H1 (cell line): ENCODE measurements at regions not wholly inside any gene's neighbourhood (a gene's known extent, or its start where the extent isn't known, plus 50 kb on each side); places are given as distances from the start of the nearest gene placed in this dataset.

Source experiments
- CTCF ChIA-PET: fragments of 300-600 bp; sonication (Branson Sonifier 250); formaldehyde crosslinking; loops from one replicate; lab custom pipeline; 2021; ENCODE audit not compliant: partially characterized antibody; lab: Charles Lee
- POLR2A ChIA-PET: fragments of 300-600 bp; sonication (Branson Sonifier 250); formaldehyde crosslinking; loops from one replicate; lab custom pipeline; 2021; ENCODE audit warnings: inconsistent platforms; ENCODE audit not compliant: partially characterized antibody; lab: Charles Lee
- DNase-seq, 2 experiments: peaks; one replicate each; pipeline versions ENCODE4 v3.0.0 to v3.0.0-alpha.2; 2010 to 2022; ENCODE audit warnings: low spot score in 2 of 2, low read depth in 1 of 2, mixed read lengths in 1 of 2
- FAIRE-seq: peaks from 2 replicates; lab custom pipeline; 2011; peaks lifted over from hg19 to GRCh38; lab: Jason Lieb, UNC
- H2AFZ ChIP-seq: 2 replicates; pipeline ENCODE4 v1.8.1; 2012; ENCODE audit warnings: low read length, inconsistent platforms
- H2AK5ac ChIP-seq: 2 replicates; pipeline ENCODE4 v1.6.1; 2013; ENCODE audit warnings: low read depth, low read length
- H2BK120ac ChIP-seq: replicated peaks from 2 replicates; pipeline ENCODE3; 2013; ENCODE audit warnings: low read depth, low read length, inconsistent platforms
- H2BK12ac ChIP-seq: 2 replicates; pipeline ENCODE4 v1.6.1; 2013; ENCODE audit warnings: low read depth, low read length
- H2BK15ac ChIP-seq: 2 replicates; pipeline ENCODE4 v1.6.1; 2013; ENCODE audit warnings: low read length
- H2BK20ac ChIP-seq: 2 replicates; pipeline ENCODE4 v1.6.1; 2013; ENCODE audit warnings: low read length
- H2BK5ac ChIP-seq: 2 replicates; pipeline ENCODE4 v1.6.1; 2013; ENCODE audit warnings: low read depth, low read length
- H3K14ac ChIP-seq: 2 replicates; pipeline ENCODE4 v1.6.1; 2013; ENCODE audit warnings: inconsistent platforms; ENCODE audit not compliant: insufficient read length
- H3K18ac ChIP-seq: 2 replicates; pipeline ENCODE4 v1.6.1; 2013; ENCODE audit warnings: low read length; ENCODE audit errors: extremely low read depth
- H3K23ac ChIP-seq: 2 replicates; pipeline ENCODE4 v1.6.1; 2013; ENCODE audit warnings: inconsistent platforms; ENCODE audit not compliant: insufficient read length
- H3K23me2 ChIP-seq: 2 replicates; pipeline ENCODE4 v1.6.1; 2013; ENCODE audit warnings: low read depth, low read length
- H3K27ac ChIP-seq: 2 replicates; pipeline ENCODE4 v1.6.1; 2011; ENCODE audit warnings: low read depth, low read length, inconsistent platforms
- H3K27me3 ChIP-seq, 4 experiments: replicated peaks in 1 of 4; 1 replicate in 1 of 4; 2 replicates in 3 of 4; pipeline versions ENCODE4 v1.6.1 to v1.8.1; 2011 to 2013; ENCODE audit warnings: low read length in 3 of 4, mild to moderate bottlenecking in 3 of 4, inconsistent platforms in 2 of 4, mixed read lengths in 2 of 4, moderate library complexity in 1 of 4; ENCODE audit not compliant: control insufficient read depth in 3 of 4, insufficient read depth in 3 of 4; ENCODE audit errors: extremely low read depth in 1 of 4
- H3K36me3 ChIP-seq, 4 experiments: 2 replicates each; pipeline versions ENCODE4 v1.6.1 to v1.8.1; 2011 to 2013; ENCODE audit warnings: mild to moderate bottlenecking in 4 of 4, low read length in 3 of 4, moderate library complexity in 2 of 4, control low read depth in 1 of 4, inconsistent platforms in 1 of 4; ENCODE audit not compliant: insufficient read depth in 4 of 4, control insufficient read depth in 2 of 4
- H3K4ac ChIP-seq: replicated peaks from 2 replicates; pipeline ENCODE3; 2013; ENCODE audit warnings: low read length, low read depth, mixed read lengths, inconsistent platforms; ENCODE audit not compliant: insufficient read length
- H3K4me1 ChIP-seq, 4 experiments: replicated peaks in 1 of 4; 1 replicate in 1 of 4; 2 replicates in 3 of 4; pipeline versions ENCODE4 v1.6.1 to v1.8.1; 2011 to 2013; ENCODE audit warnings: low read length in 3 of 4, inconsistent platforms in 2 of 4, mixed read lengths in 1 of 4; ENCODE audit not compliant: insufficient read depth in 4 of 4, control insufficient read depth in 3 of 4
- H3K4me2 ChIP-seq, 2 experiments: 2 replicates each; pipeline versions ENCODE4 v1.6.1 to v1.8.1; 2011 to 2013; ENCODE audit warnings: low read depth in 2 of 2, low read length in 2 of 2, control low read depth in 1 of 2, inconsistent platforms in 1 of 2, mild to moderate bottlenecking in 1 of 2; ENCODE audit not compliant: insufficient read depth in 1 of 2
- H3K4me3 ChIP-seq, 4 experiments: fragments of 200-600, 300-600 bp in 1 of 4; sonication (generic), shearing (Covaris generic), sonication (Bioruptor Twin) in 1 of 4; 2 replicates each; pipeline versions ENCODE4 v1.5.1 to v1.8.1; 2011 to 2016; ENCODE audit warnings: low read length in 4 of 4, low read depth in 3 of 4, control low read depth in 2 of 4, inconsistent platforms in 2 of 4, mild to moderate bottlenecking in 2 of 4, mixed read lengths in 1 of 4, moderate library complexity in 1 of 4; ENCODE audit not compliant: insufficient read depth in 2 of 4; ENCODE audit errors: extremely low read depth in 1 of 4
- H3K56ac ChIP-seq: replicated peaks from 2 replicates; pipeline ENCODE3; 2013; ENCODE audit warnings: low read depth, mild to moderate bottlenecking, mixed read lengths, low read length, inconsistent platforms; ENCODE audit not compliant: insufficient read length
- H3K79me1 ChIP-seq: 2 replicates; pipeline ENCODE4 v1.6.1; 2013; ENCODE audit warnings: low read depth, low read length, control low read depth
- H3K79me2 ChIP-seq, 2 experiments: 2 replicates each; pipeline versions ENCODE4 v1.6.1 to v1.8.1; 2012 to 2013; ENCODE audit warnings: low read length in 2 of 2, mild to moderate bottlenecking in 2 of 2, inconsistent platforms in 1 of 2; ENCODE audit not compliant: insufficient read depth in 2 of 2, control insufficient read depth in 1 of 2
- H3K9ac ChIP-seq, 4 experiments: replicated peaks in 1 of 4; 1 replicate in 1 of 4; 2 replicates in 3 of 4; pipeline versions ENCODE4 v1.6.1 to v1.8.1; 2011 to 2013; ENCODE audit warnings: low read depth in 3 of 4, low read length in 3 of 4, control low read depth in 2 of 4, mild to moderate bottlenecking in 2 of 4, moderate library complexity in 2 of 4, inconsistent platforms in 1 of 4; ENCODE audit errors: extremely low read depth in 1 of 4
- H3K9me3 ChIP-seq, 2 experiments: 2 replicates each; pipeline versions ENCODE4 v1.6.1 to v1.8.1; 2012 to 2013; ENCODE audit warnings: mild to moderate bottlenecking in 2 of 2, moderate library complexity in 2 of 2, control low read depth in 1 of 2, inconsistent platforms in 1 of 2, low read depth in 1 of 2, low read length in 1 of 2, mixed read lengths in 1 of 2; ENCODE audit not compliant: insufficient read depth in 2 of 2
- H4K20me1 ChIP-seq, 2 experiments: replicated peaks in 1 of 2; 2 replicates each; pipeline versions ENCODE3 to v1.8.1; 2011 to 2013; ENCODE audit warnings: inconsistent platforms in 2 of 2, low read length in 2 of 2, mild to moderate bottlenecking in 1 of 2; ENCODE audit not compliant: insufficient read depth in 2 of 2, control insufficient read depth in 1 of 2
- H4K5ac ChIP-seq: 2 replicates; pipeline ENCODE4 v1.6.1; 2013; ENCODE audit warnings: low read length, low read depth, mixed read lengths, inconsistent platforms; ENCODE audit not compliant: insufficient read length
- H4K8ac ChIP-seq: 2 replicates; pipeline ENCODE4 v1.8.0; 2013; ENCODE audit warnings: mild to moderate bottlenecking, moderate library complexity, low read length, inconsistent platforms; ENCODE audit not compliant: insufficient read depth; ENCODE audit errors: extremely low read depth
- H4K91ac ChIP-seq: replicated peaks from 2 replicates; pipeline ENCODE3; 2013; ENCODE audit warnings: low read length, mixed read lengths, inconsistent platforms; ENCODE audit not compliant: insufficient read length
- CEBPB ChIP-seq: IDR thresholded peaks from 2 replicates; pipeline ENCODE4 v1.6.1; 2012; ENCODE audit warnings: low read depth, low read length
- CTBP2 ChIP-seq: IDR thresholded peaks from 2 replicates; pipeline ENCODE4 v1.7.0; 2011; ENCODE audit warnings: borderline replicate concordance, mild to moderate bottlenecking, moderate library complexity, mixed read lengths, low read length; ENCODE audit not compliant: insufficient read depth, insufficient read length
- KDM5A ChIP-seq: fragments of 200-600 bp; IDR thresholded peaks from 2 replicates; pipeline ENCODE4 v1.7.1; 2012; ENCODE audit warnings: mild to moderate bottlenecking, low read length, inconsistent platforms, mixed read lengths
- WGBS, 2 experiments: shearing (Covaris generic) in 1 of 2; methylation state at CpG; one replicate each; pipeline versions ENCODE4 v1.1.6 to v1.1.7; 2013 to 2015; ENCODE audit warnings: low lambda C conversion rate in 2 of 2, mixed read lengths in 2 of 2, inconsistent platforms in 1 of 2, low coverage in 1 of 2, missing lambda C conversion rate in 1 of 2; ENCODE audit not compliant: insufficient replicate concordance in 2 of 2, insufficient coverage in 1 of 2, insufficient read length in 1 of 2; ENCODE audit errors: extremely low coverage in 1 of 2, missing lambda C conversion rate in 1 of 2; 5-methylcytosine and 5-hydroxymethylcytosine counted together

GRCh38 chr16:79850348-79850747, 249.8 kb upstream of the MAF start:
- WGBS, 2 experiments, result 97% methylated on average over 3 of the region's 3 CpGs; no CpG with 5 or more reads in 1 of the 2 experiments
- H3K23ac ChIP-seq, result no peak overlapping the region

More at GRCh38 chr16:79850348-79850747, 249.8 kb upstream of the MAF start:
- H2BK5ac ChIP-seq, result no peak overlapping the region
- H3K36me3 ChIP-seq, result no peaks in the 10 kb centered on the region; a peak in 1 of 8 replicates
- ChIA-PET CTCF (interaction anchor here (0.6 kb wide), 2 partner anchors 9 to 1145 kb away, joined by 3 read pairs; no protein-coding TSS in a partner anchor), POLR2A (no interaction called here)
- H2BK12ac ChIP-seq, result no peak overlapping the region
- no peak overlapping the region for H3K27ac ChIP-seq
- no peak overlapping the region for H2BK120ac ChIP-seq
- no peaks in the 10 kb centered on the region for H4K20me1 ChIP-seq
- DNase-seq (no peak), FAIRE-seq (no peak)
- H3K14ac ChIP-seq, result no peak overlapping the region
- H3K4me1 ChIP-seq, result no peaks in the 10 kb centered on the region; a peak in 1 of 7 replicates
- no peak overlapping the region for H4K8ac ChIP-seq
- H3K4ac ChIP-seq, result no peak overlapping the region
- no peak overlapping the region for H3K56ac ChIP-seq
- no peak overlapping the region for H3K18ac ChIP-seq
- no peaks in the 10 kb centered on the region for H3K9me3 ChIP-seq
- no peak overlapping the region for H4K5ac ChIP-seq
- no peak overlapping the region for H2AK5ac ChIP-seq
- no peaks in the 10 kb centered on the region; the same call in 1 of the 2 replicates for H3K23me2 ChIP-seq
- TF ChIP-seq CTBP2 (no peak), CEBPB (no peak), KDM5A (no peak)
- no peak overlapping the region for H2AFZ ChIP-seq
- no peak overlapping the region for H3K4me2 ChIP-seq
- no peak overlapping the region for H3K9ac ChIP-seq
- H3K4me3 ChIP-seq, result no peak overlapping the region
- H2BK20ac ChIP-seq, result no peak overlapping the region
- no peaks in the 10 kb centered on the region for H3K79me2 ChIP-seq
- no peaks in the 10 kb centered on the region for H3K79me1 ChIP-seq
- no peak overlapping the region for H4K91ac ChIP-seq
- H3K27me3 ChIP-seq, result no peaks in the 10 kb centered on the region; a peak in 1 of 7 replicates
- no peak overlapping the region for H2BK15ac ChIP-seq
